ENCODE measurements at regions not wholly inside any gene's neighbourhood (a gene's known extent, or its start where the extent isn't known, plus 50 kb on each side); places are given as distances from the start of the nearest gene placed in this dataset.

DNA sequence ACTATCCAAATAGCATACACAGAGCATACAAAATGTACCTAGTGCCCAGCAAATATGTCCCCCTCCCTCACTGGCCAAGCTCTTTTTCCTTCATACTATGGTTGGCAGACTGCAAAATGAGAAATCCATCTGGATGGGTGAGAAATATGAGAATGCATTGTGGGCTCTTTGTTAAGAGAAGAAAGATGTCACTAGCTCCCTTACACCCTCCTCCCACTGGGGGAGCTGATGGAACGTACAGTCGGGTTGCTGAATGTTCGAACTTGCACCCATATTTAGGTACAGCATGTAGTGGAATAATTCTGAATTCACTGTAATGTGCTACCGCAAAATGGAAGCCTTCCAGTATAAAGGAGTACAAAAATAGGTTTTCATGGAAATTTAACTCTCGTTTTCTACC is 377.4 kb downstream of the GRIN2B start:
- 23% methylated on average over 5 of the region's 5 CpGs for WGBS (ENCODE audit: low lambda C conversion rate)
- peaks cover 8% of the 10 kb centered on the region for H3K9me3 ChIP-seq (ENCODE audit: low read length)
- DNase-seq (ENCODE audit: low spot score) (no peak), ATAC-seq (no peak), FAIRE-seq (no peak)
- no peak overlapping the region for H3K4me2 ChIP-seq (ENCODE audit: low read depth, low read length)
- intact Hi-C loops (cut with micrococcal nuclease; ENCODE audit: unreplicated experiment), result no loop called here
- ChIA-PET POLR2A (no interaction called here), CTCF (ENCODE audit: low intra/inter-chr PET ratio, low total read pairs) (no interaction called here)
- no peaks in the 10 kb centered on the region for H4K20me1 ChIP-seq (ENCODE audit: insufficient read depth, low read length)
- no peaks in the 10 kb centered on the region for H3K36me3 ChIP-seq (replicated peaks in 1 of 2; ENCODE audit: control insufficient read depth in 1 of 2, insufficient read depth in 2 of 2, low read length in 2 of 2)
- H3K4me3 ChIP-seq (replicated peaks in 1 of 3; ENCODE audit: insufficient read depth in 1 of 3, low read depth in 2 of 3, low read length in 3 of 3), result no peak overlapping the region
- in situ Hi-C loops (cut with HindIII; ENCODE audit: extremely low pct_ligation_motif_present, low pct_unique_long_range_greater_than_20kb), result no loop called here
- H3K4me1 ChIP-seq (ENCODE audit: insufficient read depth, low read length), result no peaks in the 10 kb centered on the region
- no peak overlapping the region for H3K9ac ChIP-seq (ENCODE audit: insufficient read depth, low read depth, low read length)
- H3K79me2 ChIP-seq (ENCODE audit: insufficient read depth, low read length), result no peaks in the 10 kb centered on the region
- no peaks in the 10 kb centered on the region for H3K27me3 ChIP-seq (ENCODE audit: control insufficient read depth in 1 of 2, insufficient read depth in 2 of 2, low read length in 2 of 2)
- BruUV-seq (replicated peaks), result no TSS peak
- no peak overlapping the region for H2AFZ ChIP-seq (ENCODE audit: low read length)
- H3K27ac ChIP-seq (ENCODE audit: extremely low read length, insufficient read depth, low read length), result no peak overlapping the region
- TF ChIP-seq ZNF256 (CRISPR knock-in tag; conservative IDR thresholded peaks at IDR 0.05), result no peak
- TF ChIP-seq ZNF251 (CRISPR knock-in tag; IDR thresholded peaks at IDR 0.05), result no peak
- no peak for TF ChIP-seq MAFK (conservative IDR thresholded peaks at IDR 0.05 in 1 of 2, IDR thresholded peaks at IDR 0.05 in 1 of 2; ENCODE audit: low read length in 2 of 2)
- TF ChIP-seq ZNF124 (CRISPR knock-in tag; IDR thresholded peaks at IDR 0.05), result no peak
- TF ChIP-seq, protein P1, sequence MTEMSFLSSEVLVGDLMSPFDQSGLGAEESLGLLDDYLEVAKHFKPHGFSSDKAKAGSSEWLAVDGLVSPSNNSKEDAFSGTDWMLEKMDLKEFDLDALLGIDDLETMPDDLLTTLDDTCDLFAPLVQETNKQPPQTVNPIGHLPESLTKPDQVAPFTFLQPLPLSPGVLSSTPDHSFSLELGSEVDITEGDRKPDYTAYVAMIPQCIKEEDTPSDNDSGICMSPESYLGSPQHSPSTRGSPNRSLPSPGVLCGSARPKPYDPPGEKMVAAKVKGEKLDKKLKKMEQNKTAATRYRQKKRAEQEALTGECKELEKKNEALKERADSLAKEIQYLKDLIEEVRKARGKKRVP (CRISPR knock-in tag; IDR thresholded peaks at IDR 0.05), result no peak
- TF ChIP-seq, protein P2, sequence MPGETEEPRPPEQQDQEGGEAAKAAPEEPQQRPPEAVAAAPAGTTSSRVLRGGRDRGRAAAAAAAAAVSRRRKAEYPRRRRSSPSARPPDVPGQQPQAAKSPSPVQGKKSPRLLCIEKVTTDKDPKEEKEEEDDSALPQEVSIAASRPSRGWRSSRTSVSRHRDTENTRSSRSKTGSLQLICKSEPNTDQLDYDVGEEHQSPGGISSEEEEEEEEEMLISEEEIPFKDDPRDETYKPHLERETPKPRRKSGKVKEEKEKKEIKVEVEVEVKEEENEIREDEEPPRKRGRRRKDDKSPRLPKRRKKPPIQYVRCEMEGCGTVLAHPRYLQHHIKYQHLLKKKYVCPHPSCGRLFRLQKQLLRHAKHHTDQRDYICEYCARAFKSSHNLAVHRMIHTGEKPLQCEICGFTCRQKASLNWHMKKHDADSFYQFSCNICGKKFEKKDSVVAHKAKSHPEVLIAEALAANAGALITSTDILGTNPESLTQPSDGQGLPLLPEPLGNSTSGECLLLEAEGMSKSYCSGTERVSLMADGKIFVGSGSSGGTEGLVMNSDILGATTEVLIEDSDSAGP (CRISPR knock-in tag; IDR thresholded peaks at IDR 0.05; ENCODE audit: borderline replicate concordance), result no peak
- TF ChIP-seq ZNF709 (CRISPR knock-in tag; IDR thresholded peaks at IDR 0.05), result no peak
- TF ChIP-seq, protein P3, sequence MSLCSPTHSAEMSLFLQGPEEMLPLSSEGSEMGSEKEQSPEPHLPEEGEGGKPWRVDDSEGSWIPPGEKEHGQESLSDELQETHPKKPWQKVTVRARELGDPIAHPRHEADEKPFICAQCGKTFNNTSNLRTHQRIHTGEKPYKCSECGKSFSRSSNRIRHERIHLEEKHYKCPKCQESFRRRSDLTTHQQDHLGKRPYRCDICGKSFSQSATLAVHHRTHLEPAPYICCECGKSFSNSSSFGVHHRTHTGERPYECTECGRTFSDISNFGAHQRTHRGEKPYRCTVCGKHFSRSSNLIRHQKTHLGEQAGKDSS (CRISPR knock-in tag; IDR thresholded peaks at IDR 0.05; ENCODE audit: borderline replicate concordance, low read depth), result no peak
- TF ChIP-seq, protein P4, sequence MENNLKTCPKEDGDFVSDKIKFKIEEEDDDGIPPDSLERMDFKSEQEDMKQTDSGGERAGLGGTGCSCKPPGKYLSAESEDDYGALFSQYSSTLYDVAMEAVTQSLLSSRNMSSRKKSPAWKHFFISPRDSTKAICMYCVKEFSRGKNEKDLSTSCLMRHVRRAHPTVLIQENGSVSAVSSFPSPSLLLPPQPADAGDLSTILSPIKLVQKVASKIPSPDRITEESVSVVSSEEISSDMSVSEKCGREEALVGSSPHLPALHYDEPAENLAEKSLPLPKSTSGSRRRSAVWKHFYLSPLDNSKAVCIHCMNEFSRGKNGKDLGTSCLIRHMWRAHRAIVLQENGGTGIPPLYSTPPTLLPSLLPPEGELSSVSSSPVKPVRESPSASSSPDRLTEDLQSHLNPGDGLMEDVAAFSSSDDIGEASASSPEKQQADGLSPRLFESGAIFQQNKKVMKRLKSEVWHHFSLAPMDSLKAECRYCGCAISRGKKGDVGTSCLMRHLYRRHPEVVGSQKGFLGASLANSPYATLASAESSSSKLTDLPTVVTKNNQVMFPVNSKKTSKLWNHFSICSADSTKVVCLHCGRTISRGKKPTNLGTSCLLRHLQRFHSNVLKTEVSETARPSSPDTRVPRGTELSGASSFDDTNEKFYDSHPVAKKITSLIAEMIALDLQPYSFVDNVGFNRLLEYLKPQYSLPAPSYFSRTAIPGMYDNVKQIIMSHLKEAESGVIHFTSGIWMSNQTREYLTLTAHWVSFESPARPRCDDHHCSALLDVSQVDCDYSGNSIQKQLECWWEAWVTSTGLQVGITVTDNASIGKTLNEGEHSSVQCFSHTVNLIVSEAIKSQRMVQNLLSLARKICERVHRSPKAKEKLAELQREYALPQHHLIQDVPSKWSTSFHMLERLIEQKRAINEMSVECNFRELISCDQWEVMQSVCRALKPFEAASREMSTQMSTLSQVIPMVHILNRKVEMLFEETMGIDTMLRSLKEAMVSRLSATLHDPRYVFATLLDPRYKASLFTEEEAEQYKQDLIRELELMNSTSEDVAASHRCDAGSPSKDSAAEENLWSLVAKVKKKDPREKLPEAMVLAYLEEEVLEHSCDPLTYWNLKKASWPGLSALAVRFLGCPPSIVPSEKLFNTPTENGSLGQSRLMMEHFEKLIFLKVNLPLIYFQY (CRISPR knock-in tag; IDR thresholded peaks at IDR 0.05; ENCODE audit: borderline replicate concordance), result no peak
- TF ChIP-seq, protein P5, sequence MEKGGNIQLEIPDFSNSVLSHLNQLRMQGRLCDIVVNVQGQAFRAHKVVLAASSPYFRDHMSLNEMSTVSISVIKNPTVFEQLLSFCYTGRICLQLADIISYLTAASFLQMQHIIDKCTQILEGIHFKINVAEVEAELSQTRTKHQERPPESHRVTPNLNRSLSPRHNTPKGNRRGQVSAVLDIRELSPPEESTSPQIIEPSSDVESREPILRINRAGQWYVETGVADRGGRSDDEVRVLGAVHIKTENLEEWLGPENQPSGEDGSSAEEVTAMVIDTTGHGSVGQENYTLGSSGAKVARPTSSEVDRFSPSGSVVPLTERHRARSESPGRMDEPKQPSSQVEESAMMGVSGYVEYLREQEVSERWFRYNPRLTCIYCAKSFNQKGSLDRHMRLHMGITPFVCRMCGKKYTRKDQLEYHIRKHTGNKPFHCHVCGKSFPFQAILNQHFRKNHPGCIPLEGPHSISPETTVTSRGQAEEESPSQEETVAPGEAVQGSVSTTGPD (CRISPR knock-in tag; IDR thresholded peaks at IDR 0.05), result no peak
- TF ChIP-seq, protein P6, sequence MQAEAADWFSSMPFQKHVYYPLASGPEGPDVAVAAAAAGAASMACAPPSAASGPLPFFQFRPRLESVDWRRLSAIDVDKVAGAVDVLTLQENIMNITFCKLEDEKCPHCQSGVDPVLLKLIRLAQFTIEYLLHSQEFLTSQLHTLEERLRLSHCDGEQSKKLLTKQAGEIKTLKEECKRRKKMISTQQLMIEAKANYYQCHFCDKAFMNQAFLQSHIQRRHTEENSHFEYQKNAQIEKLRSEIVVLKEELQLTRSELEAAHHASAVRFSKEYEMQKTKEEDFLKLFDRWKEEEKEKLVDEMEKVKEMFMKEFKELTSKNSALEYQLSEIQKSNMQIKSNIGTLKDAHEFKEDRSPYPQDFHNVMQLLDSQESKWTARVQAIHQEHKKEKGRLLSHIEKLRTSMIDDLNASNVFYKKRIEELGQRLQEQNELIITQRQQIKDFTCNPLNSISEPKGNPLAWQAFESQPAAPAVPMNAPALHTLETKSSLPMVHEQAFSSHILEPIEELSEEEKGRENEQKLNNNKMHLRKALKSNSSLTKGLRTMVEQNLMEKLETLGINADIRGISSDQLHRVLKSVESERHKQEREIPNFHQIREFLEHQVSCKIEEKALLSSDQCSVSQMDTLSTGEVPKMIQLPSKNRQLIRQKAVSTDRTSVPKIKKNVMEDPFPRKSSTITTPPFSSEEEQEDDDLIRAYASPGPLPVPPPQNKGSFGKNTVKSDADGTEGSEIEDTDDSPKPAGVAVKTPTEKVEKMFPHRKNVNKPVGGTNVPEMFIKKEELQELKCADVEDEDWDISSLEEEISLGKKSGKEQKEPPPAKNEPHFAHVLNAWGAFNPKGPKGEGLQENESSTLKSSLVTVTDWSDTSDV (CRISPR knock-in tag; IDR thresholded peaks at IDR 0.05), result no peak
- TF ChIP-seq JARID2 (CRISPR knock-in tag; IDR thresholded peaks at IDR 0.05; ENCODE audit: insufficient replicate concordance), result no peak

Measured in HepG2 (cell line).